Dedifferentiated amniotic fluid mesenchymal stem cell (primary cell): ENCODE measurements at regions not wholly inside any gene's neighbourhood (a gene's known extent, or its start where the extent isn't known, plus 50 kb on each side); places are given as distances from the start of the nearest gene placed in this dataset.
"Not testable (repeated sequence)": the region's sequence is repeated elsewhere in the genome, so short reads cannot be mapped to it uniquely, and the experiment has no call there.

Source experiments
- DNase-seq: peaks from one replicate; pipeline ENCODE4 v3.0.0-alpha.2; 2016; ENCODE audit errors: extremely low spot score

GRCh38 chr6:76982476-76983199 is 480.7 kb downstream of the HTR1B start:
- DNase-seq, result no peak

GRCh38 chr6:76972474-76972873 is 490.8 kb downstream of the HTR1B start:
- DNase-seq, result no peak

- DNase-seq, result not testable (repeated sequence)
These were observed 504.1 kb downstream of the HTR1B start for GRCh38 chr6:76959177-76959576.

GRCh38 chr6:76942203-76942966 is 520.9 kb downstream of the HTR1B start:
- DNase-seq, result no peak

- peak; percentile 43 for DNase-seq
These were observed 523.1 kb downstream of the HTR1B start for GRCh38 chr6:76940191-76940590.

GRCh38 chr6:76914737-76915136 is 548.6 kb downstream of the HTR1B start:
- no peak for DNase-seq

GRCh38 chr6:76905541-76905940 is 557.8 kb downstream of the HTR1B start:
- not testable (repeated sequence) for DNase-seq

GRCh38 chr6:76892542-76892941 is 570.7 kb downstream of the HTR1B start:
- DNase-seq, result no peak

GRCh38 chr6:76888351-76888750 is 574.9 kb downstream of the HTR1B start:
- DNase-seq, result no peak

GRCh38 chr6:76886900-76887299 is 576.4 kb downstream of the HTR1B start:
- DNase-seq, result no peak

- DNase-seq, result no peak
These were observed 577.4 kb downstream of the HTR1B start for GRCh38 chr6:76885861-76886301.

- DNase-seq, result no peak
These were observed 581.9 kb downstream of the HTR1B start for GRCh38 chr6:76881414-76881813.

GRCh38 chr6:76876922-76877553 is 586.3 kb downstream of the HTR1B start:
- no peak for DNase-seq

GRCh38 chr6:76876430-76876829 is 586.9 kb downstream of the HTR1B start:
- DNase-seq, result not testable (repeated sequence)

GRCh38 chr6:76867182-76867581 is 596.1 kb downstream of the HTR1B start:
- DNase-seq, result no peak

GRCh38 chr6:76866091-76866915 is 597.0 kb downstream of the HTR1B start:
- no peak for DNase-seq

GRCh38 chr6:76862936-76863335 is 600.4 kb downstream of the HTR1B start:
- DNase-seq, result peak; percentile 64

GRCh38 chr6:76861403-76861802 is 601.9 kb downstream of the HTR1B start:
- DNase-seq, result no peak

GRCh38 chr6:76856065-76856464 is 607.2 kb downstream of the HTR1B start:
- DNase-seq, result no peak

- DNase-seq, result no peak
These were observed 610.5 kb downstream of the HTR1B start for GRCh38 chr6:76852776-76853175.

- peak; percentile 32 for DNase-seq
These were observed 613.9 kb downstream of the HTR1B start for GRCh38 chr6:76849274-76849970.
